IMR-90 (cell line): ENCODE measurements at regions not wholly inside any gene's neighbourhood (a gene's known extent, or its start where the extent isn't known, plus 50 kb on each side); places are given as distances from the start of the nearest gene placed in this dataset.

ENCODE experiments used
- ATAC-seq: fragments of 200-7000 bp; cut with Tn5 transposase; 2 replicates; pipeline ENCODE4 v1.9.1; 2020; ENCODE audit warnings: low read depth, mild to moderate bottlenecking, moderate library complexity
- BruUV-seq: library from RNA; stranded (reverse); fragments of 400-500 nt; replicated peaks from 2 replicates; lab custom pipeline; 2021; lab: Mats Ljungman, UMichigan
- CTCF ChIA-PET: fragments of 300-600 bp; formaldehyde crosslinking; extraction: SDS; loops from one replicate; lab custom pipeline; 2021; ENCODE audit warnings: antibody characterized with exemption; lab: Yijun Ruan, JAX
- POLR2A ChIA-PET: fragments of 300-600 bp; sonication (Branson Sonifier 250); formaldehyde crosslinking; loops from one replicate; lab custom pipeline; 2022; ENCODE audit warnings: antibody characterized with exemption; ENCODE audit not compliant: unreplicated experiment; lab: Charles Lee
- DNase-seq: peaks from one replicate; pipeline ENCODE4 v3.0.0; 2013
- H2AFZ ChIP-seq: replicated peaks from 2 replicates; pipeline ENCODE3; 2013; ENCODE audit warnings: low read length, mild to moderate bottlenecking; ENCODE audit not compliant: poor library complexity
- H2AK5ac ChIP-seq: 2 replicates; pipeline ENCODE4 v1.6.1; 2013; ENCODE audit warnings: low read depth, low read length, inconsistent platforms
- H2AK9ac ChIP-seq: replicated peaks from 2 replicates; pipeline ENCODE3; 2013; ENCODE audit warnings: mild to moderate bottlenecking, low read depth, low read length, moderate library complexity; ENCODE audit not compliant: poor library complexity
- H2BK120ac ChIP-seq: 2 replicates; pipeline ENCODE4 v1.6.1; 2013; ENCODE audit warnings: low read depth, low read length, inconsistent platforms
- H2BK15ac ChIP-seq: 3 replicates; pipeline ENCODE4 v1.6.1; 2013; ENCODE audit warnings: low read depth, low read length, inconsistent platforms
- H2BK20ac ChIP-seq: 2 replicates; pipeline ENCODE4 v1.6.1; 2013; ENCODE audit warnings: low read depth, mild to moderate bottlenecking, inconsistent platforms, low read length, moderate library complexity
- H2BK5ac ChIP-seq: 2 replicates; pipeline ENCODE4 v1.6.1; 2013; ENCODE audit warnings: mild to moderate bottlenecking, low read depth, low read length, inconsistent platforms; ENCODE audit not compliant: poor library complexity, severe bottlenecking
- H3K14ac ChIP-seq: replicated peaks from 2 replicates; pipeline ENCODE4 v1.6.1; 2013; ENCODE audit warnings: low read depth, low read length, inconsistent platforms
- H3K18ac ChIP-seq: 2 replicates; pipeline ENCODE4 v1.6.1; 2013; ENCODE audit warnings: low read depth, low read length, control low read depth
- H3K23ac ChIP-seq: 2 replicates; pipeline ENCODE4 v1.6.1; 2013; ENCODE audit warnings: low read depth, low read length, inconsistent platforms
- H3K27ac ChIP-seq: 2 replicates; pipeline ENCODE4 v1.5.1; 2013; ENCODE audit warnings: mild to moderate bottlenecking, control low read depth, low read length; ENCODE audit not compliant: insufficient read depth
- H3K27me3 ChIP-seq: 2 replicates; pipeline ENCODE4 v1.6.1; 2013; ENCODE audit warnings: low read length; ENCODE audit not compliant: control insufficient read depth, insufficient read depth
- H3K36me3 ChIP-seq: 2 replicates; pipeline ENCODE4 v1.6.1; 2013; ENCODE audit warnings: low read length, mixed read lengths; ENCODE audit not compliant: control insufficient read depth, insufficient read depth
- H3K4ac ChIP-seq: 2 replicates; pipeline ENCODE4 v1.6.1; 2013; ENCODE audit warnings: low read depth, low read length, inconsistent platforms
- H3K4me1 ChIP-seq: 2 replicates; pipeline ENCODE4 v1.6.1; 2013; ENCODE audit warnings: low read length, mixed read lengths; ENCODE audit not compliant: control insufficient read depth, insufficient read depth
- H3K4me2 ChIP-seq: 2 replicates; pipeline ENCODE4 v1.6.1; 2013; ENCODE audit warnings: low read depth, mild to moderate bottlenecking, control low read depth, low read length, moderate library complexity
- H3K4me3 ChIP-seq: 2 replicates; pipeline ENCODE4 v1.5.1; 2013; ENCODE audit warnings: low read depth, mild to moderate bottlenecking, control low read depth, low read length, moderate library complexity; ENCODE audit not compliant: insufficient read depth
- H3K56ac ChIP-seq: 2 replicates; pipeline ENCODE4 v1.6.1; 2013; ENCODE audit warnings: low read length, inconsistent platforms; ENCODE audit not compliant: insufficient read depth; ENCODE audit errors: extremely low read depth
- H3K79me1 ChIP-seq, 2 experiments: 2 replicates each; pipeline ENCODE4 v1.6.1; 2013; ENCODE audit warnings: low read length in 2 of 2, inconsistent platforms in 1 of 2, low read depth in 1 of 2
- H3K9ac ChIP-seq: 2 replicates; pipeline ENCODE4 v1.6.1; 2013; ENCODE audit warnings: low read depth, low read length, control low read depth
- H3K9me1 ChIP-seq: 2 replicates; pipeline ENCODE4 v1.6.1; 2013; ENCODE audit warnings: low read length, inconsistent platforms; ENCODE audit not compliant: insufficient read depth
- H3K9me3 ChIP-seq: 2 replicates; pipeline ENCODE4 v1.6.1; 2013; ENCODE audit warnings: low read length; ENCODE audit not compliant: control insufficient read depth, insufficient read depth
- H4K20me1 ChIP-seq: 2 replicates; pipeline ENCODE4 v1.6.1; 2013; ENCODE audit warnings: low read length, inconsistent platforms; ENCODE audit not compliant: insufficient read depth
- H4K5ac ChIP-seq: 2 replicates; pipeline ENCODE4 v1.6.1; 2013; ENCODE audit warnings: mild to moderate bottlenecking, low read depth, low read length, control low read depth
- H4K8ac ChIP-seq, 2 experiments: 2 replicates each; pipeline ENCODE4 v1.6.1; 2013; ENCODE audit warnings: low read depth in 2 of 2, low read length in 2 of 2, control low read depth in 1 of 2, inconsistent platforms in 1 of 2
- H4K91ac ChIP-seq: 2 replicates; pipeline ENCODE4 v1.6.1; 2013; ENCODE audit warnings: low read depth, low read length, inconsistent platforms; ENCODE audit not compliant: insufficient read depth
- WGBS, 2 experiments: methylation state at CpG; one replicate each; pipeline versions ENCODE4 v1.1.5 to v1.1.7; 2013; ENCODE audit warnings: missing lambda C conversion rate in 2 of 2; ENCODE audit not compliant: insufficient read length in 1 of 2; ENCODE audit errors: extremely low coverage in 2 of 2; 5-methylcytosine and 5-hydroxymethylcytosine counted together
- dilution Hi-C: fragments of 300-500 bp; cut with HindIII; formaldehyde crosslinking; loops from one replicate; pipeline ENCODE4 v1.14.3; 2018; ENCODE audit warnings: low sequenced_read_pairs; ENCODE audit not compliant: unreplicated experiment
- in situ Hi-C: fragments of 300-500 bp; cut with MboI; formaldehyde crosslinking; loops from 3 replicates; pipeline ENCODE4 v1.14.3; 2019; ENCODE audit warnings: low sequenced_read_pairs, inconsistent platforms, mixed read lengths
- intact Hi-C: fragments of 100-400 bp; cut with micrococcal nuclease; formaldehyde crosslinking; loops from 2 replicates; pipeline ENCODE4 v1.10.0; 2022
- TF ChIP-seq, protein P1 (sequence below): fragments of 150-350 bp; IDR thresholded peaks from 2 replicates; pipeline ENCODE4 v1.6.1; 2017; ENCODE audit warnings: mild to moderate bottlenecking, antibody characterized with exemption, low read length, low read depth
- TF ChIP-seq, protein P2 (sequence below): fragments of 150-350 bp; IDR thresholded peaks from 2 replicates; pipeline ENCODE4 v1.6.1; 2016; ENCODE audit warnings: low read depth, mild to moderate bottlenecking, low read length, moderate library complexity, borderline replicate concordance

DNA sequence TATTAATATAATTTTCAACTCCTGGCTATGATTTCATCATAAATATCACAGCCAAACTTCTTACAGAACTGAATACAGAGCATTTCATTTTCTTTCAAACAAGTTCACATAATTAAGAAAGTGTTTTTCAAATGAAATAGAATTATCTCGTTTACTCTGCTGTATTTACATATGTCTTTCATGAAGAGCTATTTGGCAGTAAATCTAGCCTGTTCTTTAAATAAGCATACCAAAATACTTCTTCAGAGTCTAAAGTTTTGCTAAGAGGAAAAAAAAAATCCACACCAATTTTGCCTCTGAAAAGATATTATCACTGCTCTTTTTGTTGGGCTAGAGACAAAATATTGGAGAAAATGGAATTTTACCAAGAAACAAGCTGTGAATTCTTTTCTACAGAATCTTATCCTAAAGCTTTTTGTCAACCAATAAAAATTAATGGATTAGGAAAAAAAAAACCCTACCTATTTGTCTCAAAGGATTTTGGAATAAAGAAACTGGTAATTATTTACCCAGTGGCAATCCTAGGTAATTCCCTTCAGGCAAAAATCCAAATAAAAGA, 287.9 kb upstream of the NR3C2 start:
- intact Hi-C loops (no loop called here), dilution Hi-C loops (no loop called here), in situ Hi-C loops (no loop called here)
- Histone ChIP-seq H3K9me3 (no peaks in the 10 kb centered on the region), H3K36me3 (no peaks in the 10 kb centered on the region), H2BK120ac (no peak overlapping the region), H3K9ac (no peak overlapping the region), H4K8ac (no peak overlapping the region), H3K4me1 (no peaks in the 10 kb centered on the region; the same call in 1 of the 2 replicates), H2AK9ac (no peak overlapping the region), H2BK20ac (no peak overlapping the region), H3K27ac (no peak overlapping the region), H4K5ac (no peak overlapping the region), H2BK5ac (no peak overlapping the region), H3K79me1 (no peaks in the 10 kb centered on the region), H2AK5ac (no peak overlapping the region), H3K27me3 (no peaks in the 10 kb centered on the region), H3K14ac (no peak overlapping the region), H3K4me2 (no peak overlapping the region), H3K18ac (no peak overlapping the region), H3K4ac (no peak overlapping the region), H4K20me1 (no peaks in the 10 kb centered on the region), H3K9me1 (no peaks in the 10 kb centered on the region), H4K91ac (no peak overlapping the region), H2BK15ac (no peak overlapping the region), H3K4me3 (no peak overlapping the region), H3K56ac (no peak overlapping the region), H2AFZ (no peak overlapping the region), H3K23ac (no peak overlapping the region)
- POLR2A ChIA-PET: interaction anchor here (0.7 kb wide), 1 partner anchor 802 kb away, joined by 4 read pairs; no protein-coding TSS in a partner anchor
- DNase-seq: no peak
- no TSS peak for BruUV-seq
- WGBS, 2 experiments: no CpG with 5 or more reads among the region's 1 CpG
- CTCF ChIA-PET: interaction anchor here (0.6 to 0.7 kb wide), 2 partner anchors 226 to 821 kb away, joined by 3 to 4 read pairs; no protein-coding TSS in a partner anchor
- ATAC-seq: no peak
- TF ChIP-seq, protein P1, sequence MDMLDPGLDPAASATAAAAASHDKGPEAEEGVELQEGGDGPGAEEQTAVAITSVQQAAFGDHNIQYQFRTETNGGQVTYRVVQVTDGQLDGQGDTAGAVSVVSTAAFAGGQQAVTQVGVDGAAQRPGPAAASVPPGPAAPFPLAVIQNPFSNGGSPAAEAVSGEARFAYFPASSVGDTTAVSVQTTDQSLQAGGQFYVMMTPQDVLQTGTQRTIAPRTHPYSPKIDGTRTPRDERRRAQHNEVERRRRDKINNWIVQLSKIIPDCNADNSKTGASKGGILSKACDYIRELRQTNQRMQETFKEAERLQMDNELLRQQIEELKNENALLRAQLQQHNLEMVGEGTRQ: no peak
- TF ChIP-seq, protein P2, sequence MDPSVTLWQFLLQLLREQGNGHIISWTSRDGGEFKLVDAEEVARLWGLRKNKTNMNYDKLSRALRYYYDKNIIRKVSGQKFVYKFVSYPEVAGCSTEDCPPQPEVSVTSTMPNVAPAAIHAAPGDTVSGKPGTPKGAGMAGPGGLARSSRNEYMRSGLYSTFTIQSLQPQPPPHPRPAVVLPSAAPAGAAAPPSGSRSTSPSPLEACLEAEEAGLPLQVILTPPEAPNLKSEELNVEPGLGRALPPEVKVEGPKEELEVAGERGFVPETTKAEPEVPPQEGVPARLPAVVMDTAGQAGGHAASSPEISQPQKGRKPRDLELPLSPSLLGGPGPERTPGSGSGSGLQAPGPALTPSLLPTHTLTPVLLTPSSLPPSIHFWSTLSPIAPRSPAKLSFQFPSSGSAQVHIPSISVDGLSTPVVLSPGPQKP: no peak
